Left hindlimb (tissue), 1 donor: ENCODE measurements at regions not wholly inside any gene's neighbourhood (a gene's known extent, or its start where the extent isn't known, plus 50 kb on each side); places are given as distances from the start of the nearest gene placed in this dataset.
"Not testable (repeated sequence)": the region's sequence is repeated elsewhere in the genome, so short reads cannot be mapped to it uniquely, and the experiment has no call there.

ENCODE experiments used
- DNase-seq: peaks from one replicate; pipeline ENCODE4 v3.0.0-alpha.2; 2018

GRCh38 chr6:167690931-167691330 lies 135.8 kb upstream of the AFDN start:
- no peak for DNase-seq

- no peak for DNase-seq
These were observed 135.0 kb upstream of the AFDN start for GRCh38 chr6:167691533-167692312.

- DNase-seq: not testable (repeated sequence)
These were observed 133.2 kb upstream of the AFDN start for GRCh38 chr6:167693478-167693877.

GRCh38 chr6:167695831-167696230 lies 130.9 kb upstream of the AFDN start:
- DNase-seq: no peak

GRCh38 chr6:167696296-167696695 lies 130.4 kb upstream of the AFDN start:
- no peak for DNase-seq

GRCh38 chr6:167697316-167697715 lies 129.4 kb upstream of the AFDN start:
- no peak for DNase-seq

- DNase-seq: no peak
These were observed 128.2 kb upstream of the AFDN start for GRCh38 chr6:167698540-167698939.

- peak; percentile 78 for DNase-seq
These were observed 127.4 kb upstream of the AFDN start for GRCh38 chr6:167699141-167699931.

GRCh38 chr6:167700199-167700598 lies 126.5 kb upstream of the AFDN start:
- no peak for DNase-seq

- DNase-seq: no peak
These were observed 125.7 kb upstream of the AFDN start for GRCh38 chr6:167701010-167701409.

GRCh38 chr6:167702241-167702827 lies 124.4 kb upstream of the AFDN start:
- no peak for DNase-seq

- no peak for DNase-seq
These were observed 123.4 kb upstream of the AFDN start for GRCh38 chr6:167703347-167703746.

- no peak for DNase-seq
These were observed 122.9 kb upstream of the AFDN start for GRCh38 chr6:167703781-167704180.

GRCh38 chr6:167704396-167704901 lies 122.3 kb upstream of the AFDN start:
- DNase-seq: peak; percentile 47

GRCh38 chr6:167705211-167705750 lies 121.4 kb upstream of the AFDN start:
- no peak for DNase-seq

GRCh38 chr6:167706313-167707109 lies 120.2 kb upstream of the AFDN start:
- DNase-seq: no peak

- no peak for DNase-seq
These were observed 118.8 kb upstream of the AFDN start for GRCh38 chr6:167707686-167708500.

- no peak for DNase-seq
These were observed 118.1 kb upstream of the AFDN start for GRCh38 chr6:167708501-167709094.

- no peak for DNase-seq
These were observed 117.5 kb upstream of the AFDN start for GRCh38 chr6:167709196-167709595.

- DNase-seq: not testable (repeated sequence)
These were observed 116.9 kb upstream of the AFDN start for GRCh38 chr6:167709776-167710336.
